BLaER1 treated with 17β-estradiol and CSF1 and Interleukin-3, amounts not matched to agents 10 nM and 100 nM (cell line): ENCODE measurements at regions not wholly inside any gene's neighbourhood (a gene's known extent, or its start where the extent isn't known, plus 50 kb on each side); places are given as distances from the start of the nearest gene placed in this dataset.
"Not testable (repeated sequence)": the region's sequence is repeated elsewhere in the genome, so short reads cannot be mapped to it uniquely, and the experiment has no call there.

Experiments used
- H3K27ac ChIP-seq, 11 experiments: shearing (Covaris generic); formaldehyde crosslinking; 2 replicates each; pipeline ENCODE4 v1.8.1; 2022
- H3K27me3 ChIP-seq, 11 experiments: shearing (Covaris generic); formaldehyde crosslinking; 2 replicates each; pipeline ENCODE4 v1.8.1; 2022
- H3K36me3 ChIP-seq, 11 experiments: shearing (Covaris generic); formaldehyde crosslinking; 2 replicates each; pipeline ENCODE4 v1.8.1; 2022
- H3K4me1 ChIP-seq, 10 experiments: shearing (Covaris generic); formaldehyde crosslinking; 2 replicates each; pipeline ENCODE4 v1.8.1; 2022
- H3K4me2 ChIP-seq, 11 experiments: shearing (Covaris generic); formaldehyde crosslinking; 2 replicates each; pipeline ENCODE4 v1.8.1; 2022
- H3K4me3 ChIP-seq, 10 experiments: shearing (Covaris generic); formaldehyde crosslinking; 2 replicates each; pipeline ENCODE4 v1.8.1; 2022
- H3K9ac ChIP-seq, 11 experiments: shearing (Covaris generic); formaldehyde crosslinking; 2 replicates each; pipeline ENCODE4 v1.8.1; 2022
- H3K9me3 ChIP-seq, 11 experiments: shearing (Covaris generic); formaldehyde crosslinking; replicated peaks in 1 of 11; 2 replicates each; pipeline ENCODE4 v1.8.1; 2022
- H4K20me1 ChIP-seq, 11 experiments: shearing (Covaris generic); formaldehyde crosslinking; 2 replicates each; pipeline ENCODE4 v1.8.1; 2022
- Cebpa-rat ChIP-seq, 11 experiments: shearing (Covaris generic); IDR thresholded peaks; 2 replicates each; pipeline ENCODE4 v1.8.1; 2022

GRCh38 chrX:131677655-131678628, 134.1 kb downstream of the OR13H1 start:
- no peak overlapping the region for H3K9ac ChIP-seq
- no peak for TF ChIP-seq Cebpa-rat (IDR thresholded peaks at IDR 0.05)
- H3K4me2 ChIP-seq = no peak overlapping the region
- no peak overlapping the region for H3K27ac ChIP-seq
- H3K4me3 ChIP-seq = no peak overlapping the region
- H3K4me1 ChIP-seq = no peaks in the 10 kb centered on the region
- peaks cover 0 to 12% (median 5%) of the 10 kb centered on the region in 11 experiments; a peak in 6 of 22 replicates for H4K20me1 ChIP-seq
- no peaks in the 10 kb centered on the region for H3K36me3 ChIP-seq
- peaks cover 67 to 97% (median 93%) of the 10 kb centered on the region in 11 experiments for H3K27me3 ChIP-seq
- H3K9me3 ChIP-seq = no peaks in the 10 kb centered on the region

- not testable (repeated sequence) for H3K36me3 ChIP-seq, H3K9me3 ChIP-seq, H3K4me2 ChIP-seq, H3K9ac ChIP-seq, H3K4me3 ChIP-seq, H3K27ac ChIP-seq, H3K4me1 ChIP-seq, H4K20me1 ChIP-seq
- peaks cover 81 to 97% (median 91%) of the 10 kb centered on the region in 11 experiments for H3K27me3 ChIP-seq
Measured at GRCh38 chrX:131682735-131683134, 138.9 kb downstream of the OR13H1 start.

DNA sequence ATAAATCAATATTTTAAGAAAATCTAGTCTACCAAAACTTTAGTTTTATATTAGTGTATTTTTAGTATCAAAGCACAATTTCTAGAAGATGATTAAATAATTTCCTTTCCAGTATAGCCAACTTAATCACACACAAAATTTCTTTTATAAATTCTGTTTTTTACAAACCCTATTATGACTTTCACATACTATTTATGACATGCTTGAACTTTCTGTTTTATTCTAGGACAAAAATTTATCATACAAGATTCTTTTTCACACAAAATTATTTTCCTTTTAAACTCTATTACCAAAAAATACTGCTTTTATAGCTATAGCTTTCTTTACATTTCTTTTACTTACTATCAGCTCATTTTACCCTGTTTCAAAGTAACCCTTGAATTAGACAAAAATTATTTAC, 149.5 kb downstream of the OR13H1 start:
- peaks cover 78 to 92% (median 85%) of the 10 kb centered on the region in 11 experiments for H3K27me3 ChIP-seq
- peaks cover 11 to 78% (median 67%) of the 10 kb centered on the region in 11 experiments; a peak in 21 of 22 replicates for H3K36me3 ChIP-seq
- H3K4me3 ChIP-seq = no peak overlapping the region
- H3K9me3 ChIP-seq = peaks cover 79 to 90% (median 87%) of the 10 kb centered on the region in 11 experiments
- no peaks in the 10 kb centered on the region for H3K4me1 ChIP-seq
- H4K20me1 ChIP-seq = no peaks in the 10 kb centered on the region; a peak in 1 of 22 replicates
- H3K9ac ChIP-seq = no peak overlapping the region
- no peak overlapping the region for H3K4me2 ChIP-seq
- H3K27ac ChIP-seq = no peak overlapping the region
- no peak for TF ChIP-seq Cebpa-rat (IDR thresholded peaks at IDR 0.05)

DNA sequence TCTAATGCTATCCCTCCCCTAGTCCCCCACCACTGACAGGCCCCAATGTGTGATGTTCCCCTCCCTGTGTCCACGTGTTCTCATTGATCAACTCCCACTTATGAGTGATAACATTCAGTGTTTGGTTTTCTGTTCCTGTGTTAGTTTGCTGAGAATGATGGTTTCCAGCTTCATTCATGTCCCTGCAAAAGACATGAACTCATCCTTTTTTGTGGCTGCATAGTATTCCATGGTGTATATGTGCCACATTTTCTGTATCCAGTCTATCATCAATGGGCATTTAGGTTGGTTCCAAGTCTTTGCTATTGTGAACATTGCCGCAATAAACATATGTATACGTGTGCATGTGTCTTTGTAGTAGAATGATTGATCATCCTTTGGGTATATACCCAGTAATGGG, 153.1 kb downstream of the OR13H1 start:
- not testable (repeated sequence) for H4K20me1 ChIP-seq, H3K4me3 ChIP-seq, H3K27ac ChIP-seq, H3K4me2 ChIP-seq, H3K9ac ChIP-seq, H3K4me1 ChIP-seq
- Histone ChIP-seq H3K27me3 (peaks cover 61 to 81% (median 73%) of the 10 kb centered on the region in 11 experiments), H3K36me3 (peaks cover 8 to 81% (median 55%) of the 10 kb centered on the region in 11 experiments; a peak in 21 of 22 replicates), H3K9me3 (peaks cover 48 to 72% (median 68%) of the 10 kb centered on the region in 11 experiments)

DNA sequence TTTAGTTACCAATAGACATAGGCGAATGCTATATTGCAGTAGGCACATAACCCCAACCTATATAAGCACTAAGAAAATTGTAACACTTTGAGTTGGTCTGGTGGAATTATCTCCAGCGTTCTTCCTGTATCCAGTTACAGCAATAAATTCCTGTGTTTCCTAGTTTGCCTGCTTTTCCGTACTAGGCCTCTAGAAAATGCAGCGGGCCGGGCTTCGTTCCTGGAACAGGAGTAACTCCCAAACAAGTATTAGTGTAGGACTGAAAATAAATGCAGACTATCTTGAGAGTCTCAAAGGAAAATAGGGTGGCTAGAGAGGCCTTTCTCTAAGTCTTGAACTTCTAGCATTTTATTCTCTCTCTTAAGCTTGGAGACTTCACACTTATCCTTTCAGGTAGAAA, 159.8 kb downstream of the OR13H1 start:
- H3K9ac ChIP-seq = peak overlapping the region in 1 of 11 experiments; percentile 73; a peak in 1 of 22 replicates
- H3K9me3 ChIP-seq = peaks cover 0 to 18% (median 7%) of the 10 kb centered on the region in 11 experiments; a peak in 14 of 22 replicates
- TF ChIP-seq Cebpa-rat (IDR thresholded peaks at IDR 0.05) = no peak
- peaks cover 0 to 13% (median 5%) of the 10 kb centered on the region in 10 experiments; a peak in 8 of 20 replicates for H3K4me1 ChIP-seq
- peak overlapping the region in 9 of 10 experiments; percentile 59 to 75 (median 66); a peak in 12 of 20 replicates for H3K4me3 ChIP-seq
- H3K27me3 ChIP-seq = peaks cover 12 to 22% (median 20%) of the 10 kb centered on the region in 11 experiments
- peaks cover 0 to 90% (median 56%) of the 10 kb centered on the region in 11 experiments; a peak in 18 of 22 replicates for H3K36me3 ChIP-seq
- H3K27ac ChIP-seq = no peak overlapping the region
- peak overlapping the region; percentile 43 to 76 (median 55); a peak in 21 of 22 replicates for H3K4me2 ChIP-seq
- H4K20me1 ChIP-seq = peaks cover 0 to 6% (median 0%) of the 10 kb centered on the region in 11 experiments; a peak in 3 of 22 replicates

DNA sequence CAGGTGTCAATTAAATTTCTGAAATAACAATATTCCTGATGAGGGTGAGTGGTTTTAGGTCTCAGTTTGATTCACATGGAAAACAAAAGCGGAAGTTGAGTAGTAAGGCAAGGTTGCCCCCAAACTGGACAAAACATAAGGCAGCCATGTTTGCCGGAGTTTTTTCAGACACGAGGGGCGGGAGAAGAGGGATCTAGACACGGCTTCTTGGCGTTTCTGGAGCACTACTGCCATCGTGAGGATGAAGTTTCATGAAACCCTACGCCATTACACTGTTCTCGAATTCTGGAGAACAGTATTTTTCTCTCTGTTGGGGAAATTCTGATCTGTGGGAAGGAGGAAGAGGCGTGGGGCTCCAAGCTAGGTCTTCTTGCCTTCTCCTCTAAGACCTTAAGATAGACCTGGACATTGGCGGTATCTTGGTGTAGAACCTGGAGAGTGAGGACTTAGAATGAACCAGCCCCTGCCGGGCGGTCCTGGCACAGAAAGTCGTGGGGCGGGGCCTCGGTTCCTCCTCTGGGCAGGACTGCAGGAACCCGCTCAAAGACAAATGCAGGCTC, 160.3 kb downstream of the OR13H1 start:
- peak overlapping the region in 8 of 11 experiments; percentile 18 to 66 (median 42); a peak in 12 of 22 replicates for H3K27ac ChIP-seq
- peaks cover 6 to 17% (median 14%) of the 10 kb centered on the region in 11 experiments for H3K27me3 ChIP-seq
- H3K9me3 ChIP-seq = peaks cover under 1 to 17% (median 4%) of the 10 kb centered on the region in 11 experiments; a peak in 18 of 22 replicates
- H3K36me3 ChIP-seq = peaks cover 2 to 90% (median 53%) of the 10 kb centered on the region in 11 experiments; a peak in 18 of 22 replicates
- TF ChIP-seq Cebpa-rat (IDR thresholded peaks at IDR 0.05) = no peak
- peak overlapping the region; percentile 59 to 75 (median 66) for H3K4me3 ChIP-seq
- H3K9ac ChIP-seq = peak overlapping the region in 10 of 11 experiments; percentile 39 to 73 (median 60); a peak in 19 of 22 replicates
- H4K20me1 ChIP-seq = peaks cover 0 to 6% (median 0%) of the 10 kb centered on the region in 11 experiments; a peak in 2 of 22 replicates
- peaks cover 0 to 13% (median 5%) of the 10 kb centered on the region in 10 experiments; a peak in 8 of 20 replicates for H3K4me1 ChIP-seq
- peak overlapping the region; percentile 55 to 86 (median 69) for H3K4me2 ChIP-seq

- Histone ChIP-seq H3K9me3 (peaks cover 22 to 41% (median 30%) of the 10 kb centered on the region in 11 experiments), H3K4me1 (peaks cover 0 to 16% (median 5%) of the 10 kb centered on the region in 10 experiments; a peak in 8 of 20 replicates), H3K4me3 (no peak overlapping the region), H3K4me2 (no peak overlapping the region), H3K36me3 (peaks cover 17 to 77% (median 54%) of the 10 kb centered on the region in 11 experiments; a peak in 21 of 22 replicates), H4K20me1 (no peaks in the 10 kb centered on the region), H3K27ac (no peak overlapping the region), H3K9ac (no peak overlapping the region), H3K27me3 (peaks cover 0 to 25% (median 15%) of the 10 kb centered on the region in 11 experiments; a peak in 15 of 22 replicates)
- no peak for TF ChIP-seq Cebpa-rat (IDR thresholded peaks at IDR 0.05)
Measured at GRCh38 chrX:131709553-131709952, 165.7 kb downstream of the OR13H1 start.

DNA sequence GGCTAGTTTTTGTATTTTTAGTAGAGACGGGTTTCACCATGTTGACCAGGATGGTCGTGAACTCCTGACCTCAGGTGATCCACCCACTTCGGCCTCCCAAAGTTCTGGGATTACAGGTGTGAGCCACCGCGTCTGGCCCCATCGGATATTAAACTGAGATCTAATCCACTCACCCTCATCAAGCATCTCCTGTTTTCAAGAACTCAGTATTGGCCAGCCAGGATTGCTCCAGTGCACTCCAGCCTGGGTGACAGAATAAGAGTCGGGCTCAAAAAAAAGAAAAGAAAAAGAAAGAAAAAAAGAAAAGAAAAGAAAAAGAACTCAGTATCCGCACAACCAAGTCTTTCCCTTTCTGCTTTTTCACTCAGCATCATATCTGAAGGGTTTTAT, 167.6 kb downstream of the OR13H1 start:
- H3K9me3 ChIP-seq = peaks cover 22 to 41% (median 30%) of the 10 kb centered on the region in 11 experiments
- H3K36me3 ChIP-seq = peaks cover 17 to 58% (median 43%) of the 10 kb centered on the region in 11 experiments; a peak in 21 of 22 replicates
- peak overlapping the region in 6 of 11 experiments; percentile 27 to 58 (median 37); a peak in 4 of 22 replicates for H3K9ac ChIP-seq
- peak overlapping the region; percentile 51 to 74 (median 63) for H3K4me2 ChIP-seq
- H4K20me1 ChIP-seq = no peaks in the 10 kb centered on the region
- H3K27ac ChIP-seq = peak overlapping the region in 3 of 11 experiments; percentile 16 to 22 (median 19); a peak in 5 of 22 replicates
- H3K4me3 ChIP-seq = peak overlapping the region; percentile 51 to 67 (median 56)
- peaks cover 0 to 9% (median 4%) of the 10 kb centered on the region in 10 experiments; a peak in 4 of 20 replicates for H3K4me1 ChIP-seq
- H3K27me3 ChIP-seq = peaks cover 0 to 35% (median 16%) of the 10 kb centered on the region in 11 experiments; a peak in 15 of 22 replicates
- no peak for TF ChIP-seq Cebpa-rat (IDR thresholded peaks at IDR 0.05)
